ENCODE measurements at regions not wholly inside any gene's neighbourhood (a gene's known extent, or its start where the extent isn't known, plus 50 kb on each side); places are given as distances from the start of the nearest gene placed in this dataset.

DNA sequence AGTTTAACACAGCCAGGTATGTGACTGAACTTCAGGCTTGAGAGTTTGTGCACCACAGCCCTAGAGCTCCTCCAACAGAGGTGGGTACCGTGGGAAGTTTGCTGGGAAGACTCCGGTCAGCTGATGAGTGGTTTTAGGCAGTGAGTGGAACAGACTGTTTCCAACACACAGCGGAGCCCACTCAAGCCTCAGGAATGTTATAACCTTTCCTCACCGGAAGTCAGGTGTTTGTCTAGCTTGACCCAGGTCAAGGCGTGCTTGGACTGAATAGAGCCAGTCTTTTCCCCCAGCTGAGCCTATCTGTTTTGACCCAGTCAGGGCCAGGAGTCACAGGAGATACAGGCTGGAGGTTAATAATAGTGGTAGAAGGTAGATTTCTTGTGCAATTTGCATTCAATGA lies 138.4 kb upstream of the PARP11 start (continued):
- TF ChIP-seq, protein P1, sequence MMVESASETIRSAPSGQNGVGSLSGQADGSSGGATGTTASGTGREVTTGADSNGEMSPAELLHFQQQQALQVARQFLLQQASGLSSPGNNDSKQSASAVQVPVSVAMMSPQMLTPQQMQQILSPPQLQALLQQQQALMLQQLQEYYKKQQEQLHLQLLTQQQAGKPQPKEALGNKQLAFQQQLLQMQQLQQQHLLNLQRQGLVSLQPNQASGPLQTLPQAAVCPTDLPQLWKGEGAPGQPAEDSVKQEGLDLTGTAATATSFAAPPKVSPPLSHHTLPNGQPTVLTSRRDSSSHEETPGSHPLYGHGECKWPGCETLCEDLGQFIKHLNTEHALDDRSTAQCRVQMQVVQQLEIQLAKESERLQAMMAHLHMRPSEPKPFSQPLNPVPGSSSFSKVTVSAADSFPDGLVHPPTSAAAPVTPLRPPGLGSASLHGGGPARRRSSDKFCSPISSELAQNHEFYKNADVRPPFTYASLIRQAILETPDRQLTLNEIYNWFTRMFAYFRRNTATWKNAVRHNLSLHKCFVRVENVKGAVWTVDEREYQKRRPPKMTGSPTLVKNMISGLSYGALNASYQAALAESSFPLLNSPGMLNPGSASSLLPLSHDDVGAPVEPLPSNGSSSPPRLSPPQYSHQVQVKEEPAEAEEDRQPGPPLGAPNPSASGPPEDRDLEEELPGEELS (CRISPR knock-in tag; IDR thresholded peaks at IDR 0.05): peak; percentile 90
- TF ChIP-seq DBP (CRISPR knock-in tag; IDR thresholded peaks at IDR 0.05; ENCODE audit: not compliant biosample characterization): no peak
- no peak for TF ChIP-seq SP1 (IDR thresholded peaks at IDR 0.05)
- no peak for TF ChIP-seq SP1 (CRISPR knock-in tag; IDR thresholded peaks at IDR 0.05)
- no peak for TF ChIP-seq ZNF367 (CRISPR knock-in tag; IDR thresholded peaks at IDR 0.05; ENCODE audit: borderline replicate concordance)
- TF ChIP-seq ZNF234 (CRISPR knock-in tag; conservative IDR thresholded peaks at IDR 0.05): no peak
- no peak for TF ChIP-seq HCFC1 (IDR thresholded peaks at IDR 0.05; ENCODE audit: low read depth, low read length)
- no peak for TF ChIP-seq ZFP41 (CRISPR knock-in tag; IDR thresholded peaks at IDR 0.05; ENCODE audit: borderline replicate concordance)
- TF ChIP-seq E2F2 (CRISPR knock-in tag; IDR thresholded peaks at IDR 0.05; ENCODE audit: borderline replicate concordance): no peak
- TF ChIP-seq ZNF264 (CRISPR knock-in tag; IDR thresholded peaks at IDR 0.05): peak; percentile 67
- TF ChIP-seq, protein P2, sequence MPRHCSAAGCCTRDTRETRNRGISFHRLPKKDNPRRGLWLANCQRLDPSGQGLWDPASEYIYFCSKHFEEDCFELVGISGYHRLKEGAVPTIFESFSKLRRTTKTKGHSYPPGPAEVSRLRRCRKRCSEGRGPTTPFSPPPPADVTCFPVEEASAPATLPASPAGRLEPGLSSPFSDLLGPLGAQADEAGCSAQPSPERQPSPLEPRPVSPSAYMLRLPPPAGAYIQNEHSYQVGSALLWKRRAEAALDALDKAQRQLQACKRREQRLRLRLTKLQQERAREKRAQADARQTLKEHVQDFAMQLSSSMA (CRISPR knock-in tag; IDR thresholded peaks at IDR 0.05): no peak
- TF ChIP-seq ZNF331 (CRISPR knock-in tag; IDR thresholded peaks at IDR 0.05): peak; percentile 94; the same call in 1 of the 2 replicates
- TF ChIP-seq SETDB1 (CRISPR knock-in tag; IDR thresholded peaks at IDR 0.05; ENCODE audit: borderline replicate concordance): no peak
- TF ChIP-seq ZNF235 (CRISPR knock-in tag; IDR thresholded peaks at IDR 0.05; ENCODE audit: borderline replicate concordance): no peak
- no peak for TF ChIP-seq SNRNP70 (IDR thresholded peaks at IDR 0.05; ENCODE audit: low read depth, low read length)
- no peak for TF ChIP-seq RFXANK (CRISPR knock-in tag; IDR thresholded peaks at IDR 0.05)
- TF ChIP-seq, protein P3, sequence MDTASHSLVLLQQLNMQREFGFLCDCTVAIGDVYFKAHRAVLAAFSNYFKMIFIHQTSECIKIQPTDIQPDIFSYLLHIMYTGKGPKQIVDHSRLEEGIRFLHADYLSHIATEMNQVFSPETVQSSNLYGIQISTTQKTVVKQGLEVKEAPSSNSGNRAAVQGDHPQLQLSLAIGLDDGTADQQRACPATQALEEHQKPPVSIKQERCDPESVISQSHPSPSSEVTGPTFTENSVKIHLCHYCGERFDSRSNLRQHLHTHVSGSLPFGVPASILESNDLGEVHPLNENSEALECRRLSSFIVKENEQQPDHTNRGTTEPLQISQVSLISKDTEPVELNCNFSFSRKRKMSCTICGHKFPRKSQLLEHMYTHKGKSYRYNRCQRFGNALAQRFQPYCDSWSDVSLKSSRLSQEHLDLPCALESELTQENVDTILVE (CRISPR knock-in tag; IDR thresholded peaks at IDR 0.05): no peak; the same call in 1 of the 2 replicates
- no peak for TF ChIP-seq NFYC (CRISPR knock-in tag; IDR thresholded peaks at IDR 0.05)
- no peak for TF ChIP-seq ZFP36L1 (CRISPR knock-in tag; IDR thresholded peaks at IDR 0.05)
- TF ChIP-seq, protein P4, sequence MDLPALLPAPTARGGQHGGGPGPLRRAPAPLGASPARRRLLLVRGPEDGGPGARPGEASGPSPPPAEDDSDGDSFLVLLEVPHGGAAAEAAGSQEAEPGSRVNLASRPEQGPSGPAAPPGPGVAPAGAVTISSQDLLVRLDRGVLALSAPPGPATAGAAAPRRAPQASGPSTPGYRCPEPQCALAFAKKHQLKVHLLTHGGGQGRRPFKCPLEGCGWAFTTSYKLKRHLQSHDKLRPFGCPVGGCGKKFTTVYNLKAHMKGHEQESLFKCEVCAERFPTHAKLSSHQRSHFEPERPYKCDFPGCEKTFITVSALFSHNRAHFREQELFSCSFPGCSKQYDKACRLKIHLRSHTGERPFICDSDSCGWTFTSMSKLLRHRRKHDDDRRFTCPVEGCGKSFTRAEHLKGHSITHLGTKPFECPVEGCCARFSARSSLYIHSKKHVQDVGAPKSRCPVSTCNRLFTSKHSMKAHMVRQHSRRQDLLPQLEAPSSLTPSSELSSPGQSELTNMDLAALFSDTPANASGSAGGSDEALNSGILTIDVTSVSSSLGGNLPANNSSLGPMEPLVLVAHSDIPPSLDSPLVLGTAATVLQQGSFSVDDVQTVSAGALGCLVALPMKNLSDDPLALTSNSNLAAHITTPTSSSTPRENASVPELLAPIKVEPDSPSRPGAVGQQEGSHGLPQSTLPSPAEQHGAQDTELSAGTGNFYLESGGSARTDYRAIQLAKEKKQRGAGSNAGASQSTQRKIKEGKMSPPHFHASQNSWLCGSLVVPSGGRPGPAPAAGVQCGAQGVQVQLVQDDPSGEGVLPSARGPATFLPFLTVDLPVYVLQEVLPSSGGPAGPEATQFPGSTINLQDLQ (CRISPR knock-in tag; IDR thresholded peaks at IDR 0.05): no peak
- TF ChIP-seq, protein P5, sequence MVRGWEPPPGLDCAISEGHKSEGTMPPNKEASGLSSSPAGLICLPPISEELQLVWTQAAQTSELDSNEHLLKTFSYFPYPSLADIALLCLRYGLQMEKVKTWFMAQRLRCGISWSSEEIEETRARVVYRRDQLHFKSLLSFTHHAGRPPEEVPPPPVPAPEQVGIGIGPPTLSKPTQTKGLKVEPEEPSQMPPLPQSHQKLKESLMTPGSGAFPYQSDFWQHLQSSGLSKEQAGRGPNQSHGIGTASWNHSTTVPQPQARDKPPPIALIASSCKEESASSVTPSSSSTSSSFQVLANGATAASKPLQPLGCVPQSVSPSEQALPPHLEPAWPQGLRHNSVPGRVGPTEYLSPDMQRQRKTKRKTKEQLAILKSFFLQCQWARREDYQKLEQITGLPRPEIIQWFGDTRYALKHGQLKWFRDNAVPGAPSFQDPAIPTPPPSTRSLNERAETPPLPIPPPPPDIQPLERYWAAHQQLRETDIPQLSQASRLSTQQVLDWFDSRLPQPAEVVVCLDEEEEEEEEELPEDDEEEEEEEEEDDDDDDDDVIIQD (CRISPR knock-in tag; IDR thresholded peaks at IDR 0.05; ENCODE audit: low read depth): no peak; the same call in 1 of the 2 replicates
- TF ChIP-seq FOXO1 (CRISPR knock-in tag; IDR thresholded peaks at IDR 0.05): peak; percentile 92
